H9 (cell line): ENCODE measurements at regions not wholly inside any gene's neighbourhood (a gene's known extent, or its start where the extent isn't known, plus 50 kb on each side); places are given as distances from the start of the nearest gene placed in this dataset.

ENCODE experiments used
- DNase-seq: peaks from one replicate; pipeline ENCODE4 v3.0.0-alpha.2; 2017
- H2AFZ ChIP-seq: one replicate; pipeline ENCODE4 v1.6.1; 2013; ENCODE audit warnings: mild to moderate bottlenecking, low read length, control low read depth, moderate library complexity
- H2AK5ac ChIP-seq: 2 replicates; pipeline ENCODE4 v1.6.1; 2013; ENCODE audit warnings: low read length, control low read depth, mixed read lengths; ENCODE audit not compliant: insufficient read length
- H2BK120ac ChIP-seq: one replicate; pipeline ENCODE4 v1.6.1; 2013; ENCODE audit warnings: low read depth, mild to moderate bottlenecking, low read length, control low read depth, inconsistent platforms; ENCODE audit not compliant: poor library complexity, severe bottlenecking
- H2BK12ac ChIP-seq: 2 replicates; pipeline ENCODE4 v1.6.1; 2013; ENCODE audit warnings: low read length, control low read depth, mixed read lengths, low read depth; ENCODE audit not compliant: insufficient read length
- H2BK15ac ChIP-seq: 2 replicates; pipeline ENCODE4 v1.6.1; 2013; ENCODE audit warnings: low read depth, low read length, control low read depth
- H2BK20ac ChIP-seq: one replicate; pipeline ENCODE4 v1.6.1; 2013; ENCODE audit warnings: low read depth, mild to moderate bottlenecking, low read length, control low read depth, inconsistent platforms; ENCODE audit not compliant: poor library complexity, severe bottlenecking
- H2BK5ac ChIP-seq: 2 replicates; pipeline ENCODE4 v1.6.1; 2013; ENCODE audit warnings: low read length, control low read depth, mixed read lengths; ENCODE audit not compliant: insufficient read length
- H3K14ac ChIP-seq: 2 replicates; pipeline ENCODE4 v1.6.1; 2013; ENCODE audit warnings: low read length, control low read depth; ENCODE audit not compliant: insufficient read depth
- H3K18ac ChIP-seq: 2 replicates; pipeline ENCODE4 v1.6.1; 2013; ENCODE audit warnings: low read depth, mild to moderate bottlenecking, mixed read lengths, low read length, control low read depth; ENCODE audit not compliant: insufficient read length
- H3K23ac ChIP-seq: 2 replicates; pipeline ENCODE4 v1.6.1; 2013; ENCODE audit warnings: low read length, control low read depth, mixed read lengths, low read depth; ENCODE audit not compliant: insufficient read length
- H3K23me2 ChIP-seq: 2 replicates; pipeline ENCODE4 v1.6.1; 2013; ENCODE audit warnings: low read depth, mild to moderate bottlenecking, mixed read lengths, low read length, control low read depth; ENCODE audit not compliant: insufficient read length, poor library complexity, severe bottlenecking
- H3K27ac ChIP-seq: 2 replicates; pipeline ENCODE4 v1.5.1; 2013; ENCODE audit warnings: low read length, control low read depth, mixed read lengths, low read depth; ENCODE audit not compliant: insufficient read length
- H3K27me3 ChIP-seq: 2 replicates; pipeline ENCODE4 v1.6.1; 2013; ENCODE audit warnings: low read length, control low read depth, inconsistent platforms; ENCODE audit not compliant: insufficient read depth
- H3K4ac ChIP-seq: 2 replicates; pipeline ENCODE4 v1.6.1; 2013; ENCODE audit warnings: low read depth, mild to moderate bottlenecking, control low read depth, inconsistent platforms, low read length, moderate library complexity
- H3K4me1 ChIP-seq: 2 replicates; pipeline ENCODE4 v1.6.1; 2013; ENCODE audit warnings: low read length, control low read depth, inconsistent platforms; ENCODE audit not compliant: insufficient read depth
- H3K4me2 ChIP-seq: 2 replicates; pipeline ENCODE4 v1.6.1; 2013; ENCODE audit warnings: low read length, control low read depth, mixed read lengths; ENCODE audit not compliant: insufficient read length, insufficient read depth
- H3K56ac ChIP-seq: 2 replicates; pipeline ENCODE4 v1.6.1; 2013; ENCODE audit warnings: low read depth, mild to moderate bottlenecking, mixed read lengths, low read length, control low read depth; ENCODE audit not compliant: insufficient read length
- H3K79me1 ChIP-seq: 2 replicates; pipeline ENCODE4 v1.6.1; 2013; ENCODE audit warnings: low read depth, mild to moderate bottlenecking, moderate library complexity, low read length, control low read depth, inconsistent platforms; ENCODE audit not compliant: insufficient read depth, poor library complexity, severe bottlenecking
- H3K79me2 ChIP-seq: 2 replicates; pipeline ENCODE4 v1.6.1; 2013; ENCODE audit warnings: low read length, control low read depth, inconsistent platforms; ENCODE audit not compliant: insufficient read depth
- H3K9ac ChIP-seq: 2 replicates; pipeline ENCODE4 v1.6.1; 2013; ENCODE audit warnings: low read length, control low read depth, mixed read lengths; ENCODE audit not compliant: insufficient read length; ENCODE audit errors: extremely low read depth
- H3K9me3 ChIP-seq: one replicate; pipeline ENCODE4 v1.6.1; 2013; ENCODE audit warnings: low read depth, low read length, inconsistent platforms; ENCODE audit not compliant: control insufficient read depth
- H3T11ph ChIP-seq: one replicate; pipeline ENCODE4 v1.6.1; 2013; ENCODE audit warnings: mild to moderate bottlenecking, low read length, control low read depth, inconsistent platforms
- H4K20me1 ChIP-seq: one replicate; pipeline ENCODE4 v1.6.1; 2013; ENCODE audit not compliant: control insufficient read depth, insufficient read length, insufficient read depth
- H4K5ac ChIP-seq: 2 replicates; pipeline ENCODE4 v1.6.1; 2013; ENCODE audit warnings: low read depth, mild to moderate bottlenecking, mixed read lengths, low read length, control low read depth; ENCODE audit not compliant: insufficient read length
- H4K8ac ChIP-seq: replicated peaks from 2 replicates; pipeline ENCODE4 v1.6.1; 2013; ENCODE audit warnings: low read length, control low read depth, mixed read lengths, low read depth; ENCODE audit not compliant: insufficient read length
- H4K91ac ChIP-seq: 2 replicates; pipeline ENCODE4 v1.6.1; 2013; ENCODE audit warnings: low read depth, mild to moderate bottlenecking, moderate library complexity, mixed read lengths, low read length, control low read depth; ENCODE audit not compliant: insufficient read length
- H3K27ac Mint-ChIP-seq, 3 experiments: 2 replicates in 2 of 3; 3 replicates in 1 of 3; pipeline ENCODE4 v1.8.0; 2020 to 2021; ENCODE audit warnings: mixed read lengths in 3 of 3, mild to moderate bottlenecking in 1 of 3, moderate library complexity in 1 of 3
- H3K27me3 Mint-ChIP-seq: 2 replicates; pipeline ENCODE4 v1.8.0; 2021; ENCODE audit warnings: low read depth, mild to moderate bottlenecking, moderate library complexity, mixed read lengths
- H3K36me3 Mint-ChIP-seq, 3 experiments: 2 replicates in 2 of 3; 3 replicates in 1 of 3; pipeline ENCODE4 v1.8.0; 2020 to 2021; ENCODE audit warnings: low read depth in 3 of 3, mixed read lengths in 3 of 3; ENCODE audit not compliant: insufficient read depth in 1 of 3
- H3K4me1 Mint-ChIP-seq, 2 experiments: 2 replicates each; pipeline ENCODE4 v1.8.0; 2020; ENCODE audit warnings: mixed read lengths in 2 of 2
- H3K4me3 Mint-ChIP-seq, 2 experiments: 2 replicates in 1 of 2; 3 replicates in 1 of 2; pipeline ENCODE4 v1.8.0; 2020 to 2021; ENCODE audit warnings: mild to moderate bottlenecking in 2 of 2, mixed read lengths in 2 of 2, moderate library complexity in 1 of 2
- H3K9me3 Mint-ChIP-seq, 2 experiments: 2 replicates in 1 of 2; 3 replicates in 1 of 2; pipeline ENCODE4 v1.8.0; 2020; ENCODE audit warnings: mild to moderate bottlenecking in 2 of 2, mixed read lengths in 2 of 2, moderate library complexity in 1 of 2
- CTCF ChIP-seq: fragments of 200-600 bp; sonication (generic); conservative IDR thresholded peaks from 3 replicates; pipeline ENCODE4 v1.8.0; 2021; ENCODE audit warnings: antibody characterized with exemption, mild to moderate bottlenecking
- WGBS: extraction: QIAGEN DNeasy Blood & Tissue Kit; methylation state at CpG from one replicate; pipeline ENCODE4 v1.1.7; 2013; ENCODE audit warnings: missing lambda C conversion rate, low lambda C conversion rate, mixed read lengths; ENCODE audit not compliant: insufficient read length; ENCODE audit errors: extremely low coverage; 5-methylcytosine and 5-hydroxymethylcytosine counted together

GRCh38 chr12:20181416-20182180, 186.7 kb upstream of the PDE3A start:
- Histone ChIP-seq H2BK15ac (no peak overlapping the region), H3K4me2 (no peak overlapping the region), H4K8ac (no peak overlapping the region), H4K91ac (no peak overlapping the region), H3K18ac (no peak overlapping the region), H3K4me1 (no peaks in the 10 kb centered on the region), H2BK20ac (no peak overlapping the region), H3K27ac (no peak overlapping the region), H3K79me1 (no peaks in the 10 kb centered on the region), H3K23me2 (no peaks in the 10 kb centered on the region), H3K56ac (no peak overlapping the region), H2AK5ac (no peak overlapping the region), H3K9ac (no peak overlapping the region), H4K5ac (no peak overlapping the region), H3T11ph (no peak overlapping the region), H3K23ac (no peak overlapping the region), H2AFZ (no peak overlapping the region), H3K9me3 (no peaks in the 10 kb centered on the region), H3K79me2 (no peaks in the 10 kb centered on the region), H2BK120ac (no peak overlapping the region), H3K4ac (no peak overlapping the region), H4K20me1 (no peaks in the 10 kb centered on the region), H2BK12ac (no peak overlapping the region), H3K14ac (no peak overlapping the region), H3K27me3 (no peaks in the 10 kb centered on the region), H2BK5ac (no peak overlapping the region)
- DNase-seq = no peak
- WGBS = no CpG with 5 or more reads among the region's 2 CpGs
- no peak overlapping the region for H3K27ac Mint-ChIP-seq
- H3K4me1 Mint-ChIP-seq = peaks cover 7 to 8% of the 10 kb centered on the region in 2 experiments
- TF ChIP-seq CTCF = no peak
- no peaks in the 10 kb centered on the region for H3K9me3 Mint-ChIP-seq
- H3K36me3 Mint-ChIP-seq = no peaks in the 10 kb centered on the region
- no peak overlapping the region for H3K4me3 Mint-ChIP-seq
- no peaks in the 10 kb centered on the region for H3K27me3 Mint-ChIP-seq
